HG03558 (cell line): ENCODE measurements at regions not wholly inside any gene's neighbourhood (a gene's known extent, or its start where the extent isn't known, plus 50 kb on each side); places are given as distances from the start of the nearest gene placed in this dataset.
"Not testable (repeated sequence)": the region's sequence is repeated elsewhere in the genome, so short reads cannot be mapped to it uniquely, and the experiment has no call there.

ENCODE experiments used
- ATAC-seq: cut with Tn5 transposase; IDR thresholded peaks from one replicate; pipeline ENCODE4 v1.9.1; 2021; ENCODE audit warnings: moderate number of reproducible peaks; ENCODE audit not compliant: unreplicated experiment; ENCODE audit errors: extremely low read depth

- ATAC-seq, result no peak
These were observed 224.8 kb upstream of the ATP10A start for GRCh38 chr15:26087881-26088280.

GRCh38 chr15:26087395-26087794 lies 224.3 kb upstream of the ATP10A start:
- ATAC-seq, result no peak

- ATAC-seq, result no peak
These were observed 221.6 kb upstream of the ATP10A start for GRCh38 chr15:26084771-26085170.

GRCh38 chr15:26083896-26084295 lies 220.8 kb upstream of the ATP10A start:
- ATAC-seq, result no peak

- no peak for ATAC-seq
These were observed 220.3 kb upstream of the ATP10A start for GRCh38 chr15:26083457-26083856.

GRCh38 chr15:26082221-26083109 lies 219.3 kb upstream of the ATP10A start:
- ATAC-seq, result peak; percentile 91

GRCh38 chr15:26081758-26082220 lies 218.7 kb upstream of the ATP10A start:
- no peak for ATAC-seq

GRCh38 chr15:26075770-26076169 lies 212.6 kb upstream of the ATP10A start:
- no peak for ATAC-seq

GRCh38 chr15:26073430-26074333 lies 210.6 kb upstream of the ATP10A start:
- ATAC-seq, result no peak

- ATAC-seq, result no peak
These were observed 207.0 kb upstream of the ATP10A start for GRCh38 chr15:26070095-26070532.

- ATAC-seq, result no peak
These were observed 206.1 kb upstream of the ATP10A start for GRCh38 chr15:26069231-26069641.

- no peak for ATAC-seq
These were observed 203.8 kb upstream of the ATP10A start for GRCh38 chr15:26066896-26067295.

- no peak for ATAC-seq
These were observed 202.6 kb upstream of the ATP10A start for GRCh38 chr15:26065723-26066122.

- no peak for ATAC-seq
These were observed 198.1 kb upstream of the ATP10A start for GRCh38 chr15:26061248-26061647.

- ATAC-seq, result not testable (repeated sequence)
These were observed 193.6 kb upstream of the ATP10A start for GRCh38 chr15:26056766-26057165.

- ATAC-seq, result no peak
These were observed 188.9 kb upstream of the ATP10A start for GRCh38 chr15:26051761-26052675.

GRCh38 chr15:26050984-26051383 lies 187.9 kb upstream of the ATP10A start:
- no peak for ATAC-seq

GRCh38 chr15:26049900-26050657 lies 187.0 kb upstream of the ATP10A start:
- ATAC-seq, result no peak

- ATAC-seq, result no peak
These were observed 185.5 kb upstream of the ATP10A start for GRCh38 chr15:26048669-26049068.
